MCF 10A (cell line): ENCODE measurements at regions not wholly inside any gene's neighbourhood (a gene's known extent, or its start where the extent isn't known, plus 50 kb on each side); places are given as distances from the start of the nearest gene placed in this dataset.

Experiments
- BruUV-seq: library from RNA; stranded (reverse); fragments of 400-500 nt; replicated peaks from 2 replicates; lab custom pipeline; 2021; lab: Mats Ljungman, UMichigan
- CTCF ChIA-PET: fragments of 300-600 bp; sonication (Branson Sonifier 250); formaldehyde crosslinking; extraction: SDS; loops from one replicate; lab custom pipeline; 2021; ENCODE audit warnings: antibody characterized with exemption, inconsistent platforms; lab: Yijun Ruan, JAX
- POLR2A ChIA-PET: fragments of 300-600, 350-650 bp; sonication (Branson Sonifier 250); formaldehyde crosslinking; extraction: SDS; loops from one replicate; lab custom pipeline; 2020; ENCODE audit warnings: antibody characterized with exemption, inconsistent platforms; lab: Yijun Ruan, JAX
- DNase-seq: peaks from one replicate; pipeline ENCODE4 v3.0.0-alpha.2; 2018; ENCODE audit not compliant: unreplicated experiment
- H3K27ac Mint-ChIP-seq: one replicate; pipeline ENCODE4 v1.8.0; 2022; ENCODE audit warnings: mild to moderate bottlenecking, low read depth, mixed read lengths; ENCODE audit not compliant: unreplicated experiment
- H3K27me3 Mint-ChIP-seq: one replicate; pipeline ENCODE4 v1.8.0; 2022; ENCODE audit warnings: mixed read lengths; ENCODE audit not compliant: insufficient read depth, unreplicated experiment
- H3K36me3 Mint-ChIP-seq: one replicate; pipeline ENCODE4 v1.8.0; 2022; ENCODE audit warnings: mild to moderate bottlenecking, moderate library complexity, mixed read lengths; ENCODE audit not compliant: insufficient read depth, unreplicated experiment
- H3K4me1 Mint-ChIP-seq: one replicate; pipeline ENCODE4 v1.8.0; 2022; ENCODE audit warnings: mixed read lengths; ENCODE audit not compliant: insufficient read depth, unreplicated experiment
- H3K4me3 Mint-ChIP-seq: one replicate; pipeline ENCODE4 v1.8.0; 2022; ENCODE audit warnings: mild to moderate bottlenecking, moderate library complexity, mixed read lengths; ENCODE audit not compliant: unreplicated experiment
- H3K9me3 Mint-ChIP-seq: one replicate; pipeline ENCODE4 v1.8.0; 2022; ENCODE audit warnings: mixed read lengths; ENCODE audit not compliant: unreplicated experiment
- CTCF ChIP-seq: fragments of 200-600 bp; IDR thresholded peaks from one replicate; pipeline ENCODE4 v1.8.0; 2022; ENCODE audit warnings: antibody characterized with exemption, mild to moderate bottlenecking; ENCODE audit not compliant: unreplicated experiment
- intact Hi-C: fragments of 100-400 bp; cut with micrococcal nuclease; formaldehyde crosslinking; loops from 2 replicates; pipeline ENCODE4 v1.14.1; 2022

GRCh38 chr6:84332139-84333034 lies 104.9 kb upstream of the CEP162 start:
- no peak for TF ChIP-seq CTCF
- DNase-seq = peak; percentile 6
- Mint-ChIP-seq H3K36me3 (no peaks in the 10 kb centered on the region), H3K27me3 (no peaks in the 10 kb centered on the region), H3K9me3 (no peaks in the 10 kb centered on the region), H3K4me1 (no peaks in the 10 kb centered on the region), H3K4me3 (no peak overlapping the region), H3K27ac (no peak overlapping the region)
- ChIA-PET CTCF (interaction anchor here (0.6 to 1.3 kb wide), 3 partner anchors 14 to 991 kb away, joined by 3 to 4 read pairs (median 4); no protein-coding TSS in a partner anchor), POLR2A (interaction anchor here (0.6 to 1.3 kb wide), 4 partner anchors 12 to 82 kb away, joined by 3 to 4 read pairs (median 3); no protein-coding TSS in a partner anchor)
- no TSS peak for BruUV-seq
- intact Hi-C loops = no loop called here

GRCh38 chr6:84330325-84330724 lies 102.9 kb upstream of the CEP162 start:
- no peaks in the 10 kb centered on the region for H3K9me3 Mint-ChIP-seq
- POLR2A ChIA-PET = no interaction called here
- no peak for TF ChIP-seq CTCF
- no peaks in the 10 kb centered on the region for H3K4me1 Mint-ChIP-seq
- no peak overlapping the region for H3K27ac Mint-ChIP-seq
- no peak for DNase-seq
- H3K4me3 Mint-ChIP-seq = no peak overlapping the region
- BruUV-seq = no TSS peak
- H3K27me3 Mint-ChIP-seq = no peaks in the 10 kb centered on the region
- H3K36me3 Mint-ChIP-seq = no peaks in the 10 kb centered on the region
- intact Hi-C loops = no loop called here
- CTCF ChIA-PET = interaction anchor here (0.6 to 1.3 kb wide), 3 partner anchors 16 to 993 kb away, joined by 3 to 6 read pairs (median 3); no protein-coding TSS in a partner anchor

GRCh38 chr6:84329516-84329915 lies 102.1 kb upstream of the CEP162 start:
- CTCF ChIA-PET = interaction anchor here (1.3 kb wide), 1 partner anchor 16 kb away, joined by 6 read pairs; no protein-coding TSS in a partner anchor
- TF ChIP-seq CTCF = no peak
- H3K4me3 Mint-ChIP-seq = no peak overlapping the region
- H3K4me1 Mint-ChIP-seq = no peaks in the 10 kb centered on the region
- H3K27ac Mint-ChIP-seq = no peak overlapping the region
- H3K36me3 Mint-ChIP-seq = no peaks in the 10 kb centered on the region
- no peaks in the 10 kb centered on the region for H3K27me3 Mint-ChIP-seq
- no TSS peak for BruUV-seq
- DNase-seq = no peak
- intact Hi-C loops = no loop called here
- H3K9me3 Mint-ChIP-seq = no peaks in the 10 kb centered on the region
- POLR2A ChIA-PET = no interaction called here

- ChIA-PET POLR2A (no interaction called here), CTCF (no interaction called here)
- BruUV-seq = no TSS peak
- no peaks in the 10 kb centered on the region for H3K27me3 Mint-ChIP-seq
- no peaks in the 10 kb centered on the region for H3K9me3 Mint-ChIP-seq
- H3K4me3 Mint-ChIP-seq = no peak overlapping the region
- intact Hi-C loops = no loop called here
- TF ChIP-seq CTCF = no peak
- no peaks in the 10 kb centered on the region for H3K4me1 Mint-ChIP-seq
- H3K27ac Mint-ChIP-seq = no peak overlapping the region
- DNase-seq = no peak
- H3K36me3 Mint-ChIP-seq = no peaks in the 10 kb centered on the region
Measured at GRCh38 chr6:84329077-84329476, 101.6 kb upstream of the CEP162 start.
